ENCODE measurements at regions not wholly inside any gene's neighbourhood (a gene's known extent, or its start where the extent isn't known, plus 50 kb on each side); places are given as distances from the start of the nearest gene placed in this dataset.

- DNase-seq, result no peak
These were observed 299.7 kb upstream of the PRDM1 start for GRCh38 chr6:105786449-105786848.

GRCh38 chr6:105785066-105785811 is 300.9 kb upstream of the PRDM1 start:
- DNase-seq, result no peak

- DNase-seq, result no peak
These were observed 302.0 kb upstream of the PRDM1 start for GRCh38 chr6:105784179-105784578.

GRCh38 chr6:105783333-105783935 is 302.7 kb upstream of the PRDM1 start:
- no peak for DNase-seq

DNA sequence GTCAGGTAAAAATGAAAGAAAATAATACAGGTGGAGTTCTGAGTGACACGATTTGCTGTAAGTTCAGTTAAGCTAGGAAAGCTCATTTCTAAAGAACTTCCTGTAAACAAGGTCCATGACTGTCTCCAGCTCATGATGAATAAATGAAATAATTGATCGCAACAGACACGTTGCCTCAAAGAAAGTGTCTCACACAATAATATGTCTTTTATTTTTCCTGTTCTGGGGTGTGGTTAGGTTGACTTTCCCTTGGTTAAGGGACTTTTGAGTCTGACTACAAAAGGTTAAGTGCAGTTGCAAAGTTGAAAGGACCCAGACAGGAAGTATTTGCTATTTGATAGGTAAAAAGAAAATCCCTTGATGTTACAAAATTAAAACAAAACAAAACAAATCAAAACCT is 304.2 kb upstream of the PRDM1 start:
- DNase-seq, result no peak

DNA sequence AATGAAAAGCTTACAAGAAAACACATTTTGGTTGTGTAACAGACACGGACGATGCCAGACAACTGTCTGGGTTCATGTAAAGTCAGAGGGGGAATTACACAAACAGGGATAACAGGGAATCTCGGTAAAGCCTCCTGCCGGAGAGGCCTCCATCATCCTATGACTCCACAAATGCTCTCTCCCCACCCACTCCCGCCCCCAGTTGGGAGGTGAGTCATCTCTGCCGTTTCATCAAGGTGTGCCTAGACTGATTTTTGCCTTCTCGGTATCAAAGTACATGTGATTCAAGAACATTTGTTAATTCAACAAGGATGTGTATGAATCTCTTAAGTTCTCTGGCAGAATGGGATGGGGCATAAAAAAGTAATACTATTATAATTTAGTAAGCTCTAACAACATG is 304.9 kb upstream of the PRDM1 start:
- DNase-seq, result no peak

DNA sequence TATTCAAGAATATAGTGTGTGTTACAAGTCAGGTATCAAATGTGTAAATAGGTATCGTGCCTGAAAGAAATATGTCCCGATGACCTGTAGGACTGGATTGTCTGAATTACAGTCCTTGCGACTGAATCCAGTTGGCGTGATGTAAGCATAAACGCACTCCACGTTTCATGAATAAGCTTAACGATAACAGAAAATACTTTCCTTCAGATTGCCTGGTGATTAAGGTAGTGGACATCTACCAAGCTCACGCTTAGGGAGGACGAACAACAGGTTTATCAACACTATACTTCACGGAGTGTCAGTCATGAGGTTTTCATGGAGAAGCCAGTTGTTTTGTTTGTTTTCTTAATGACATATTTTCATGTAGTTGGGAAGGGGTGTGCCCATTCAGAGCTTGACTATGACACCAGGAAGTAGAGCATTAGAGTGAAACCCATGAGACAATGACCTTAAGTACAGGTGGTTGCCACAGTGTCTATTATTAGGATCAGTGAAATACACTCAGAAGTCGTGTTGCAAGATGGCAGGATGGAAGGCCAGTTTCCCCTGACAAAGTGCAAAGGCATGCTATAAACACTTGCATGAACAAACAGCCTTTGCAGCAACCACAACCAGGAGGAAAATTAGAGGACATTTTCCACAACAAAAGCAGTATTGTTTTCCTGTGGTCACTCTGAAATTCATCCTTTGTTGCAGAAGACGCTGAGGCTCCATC is 305.8 kb upstream of the PRDM1 start:
- DNase-seq, result no peak

DNA sequence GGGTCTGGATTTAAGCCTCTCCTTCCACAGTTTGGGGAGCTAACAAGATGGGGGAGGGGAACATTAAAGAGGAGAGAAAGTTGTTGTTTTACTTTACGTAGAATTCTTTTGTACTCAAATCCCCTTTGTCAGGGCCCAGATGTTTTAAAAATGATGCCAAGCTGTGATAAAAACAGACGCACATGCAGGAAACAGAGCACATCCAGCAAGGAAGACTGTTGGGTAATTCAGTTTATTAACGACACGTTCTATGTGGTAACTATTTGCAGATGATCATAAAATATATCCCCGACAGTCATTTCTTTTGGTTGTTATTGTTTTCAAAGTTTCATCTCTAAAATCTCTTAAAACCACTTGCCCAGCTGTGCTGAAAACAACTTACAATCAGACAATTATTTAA is 307.0 kb upstream of the PRDM1 start:
- DNase-seq, result no peak

- DNase-seq, result no peak
These were observed 311.0 kb upstream of the PRDM1 start for GRCh38 chr6:105775095-105775494.

DNA sequence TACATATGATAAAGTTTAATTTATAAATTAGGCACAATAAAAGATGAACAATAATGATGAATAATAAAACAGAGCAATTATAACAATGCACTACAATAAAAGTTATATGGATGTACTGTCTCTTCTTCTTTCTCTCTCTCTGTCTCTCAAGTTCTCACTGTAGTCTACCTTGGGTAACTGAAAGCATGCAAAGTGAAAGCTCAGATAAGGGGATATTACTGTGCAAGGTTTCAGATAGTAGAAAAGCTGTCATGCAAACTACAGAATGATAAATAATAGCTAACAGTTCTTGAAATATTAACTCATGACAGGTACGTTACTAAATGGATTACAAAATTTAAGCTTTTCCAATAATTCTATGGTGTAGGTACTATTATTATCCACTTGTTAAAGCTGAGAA is 311.9 kb upstream of the PRDM1 start:
- no peak for DNase-seq

DNA sequence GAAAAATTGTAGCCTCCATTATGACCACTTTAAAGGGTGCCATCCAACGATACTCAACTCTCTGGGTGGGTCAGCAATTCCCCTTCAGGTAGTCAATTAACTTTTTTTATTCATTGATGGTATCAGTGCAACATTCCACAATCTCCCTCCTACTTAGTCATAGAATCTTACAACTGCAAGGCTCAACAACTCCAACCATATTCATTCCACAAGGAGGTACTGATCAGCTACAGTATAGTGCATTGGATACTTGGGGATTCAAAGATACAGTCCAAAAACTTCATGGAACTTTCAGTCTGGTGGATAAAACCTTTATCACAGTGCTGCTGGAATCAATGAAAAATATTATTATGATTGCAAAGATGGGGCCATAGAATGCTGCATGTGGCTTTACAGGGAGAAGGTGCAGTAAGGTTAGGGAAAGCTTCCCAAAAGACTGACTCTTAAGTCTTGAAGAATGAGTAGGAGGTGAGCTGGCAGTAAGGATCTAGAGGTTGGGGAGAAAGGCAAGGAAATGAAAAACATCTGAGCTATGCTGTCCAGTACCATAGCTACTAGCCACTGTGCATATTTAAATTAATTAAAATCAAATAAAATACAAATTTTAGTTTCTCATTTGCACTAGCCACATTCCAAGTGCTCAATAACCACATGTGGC is 314.7 kb upstream of the PRDM1 start:
- no peak for DNase-seq

DNA sequence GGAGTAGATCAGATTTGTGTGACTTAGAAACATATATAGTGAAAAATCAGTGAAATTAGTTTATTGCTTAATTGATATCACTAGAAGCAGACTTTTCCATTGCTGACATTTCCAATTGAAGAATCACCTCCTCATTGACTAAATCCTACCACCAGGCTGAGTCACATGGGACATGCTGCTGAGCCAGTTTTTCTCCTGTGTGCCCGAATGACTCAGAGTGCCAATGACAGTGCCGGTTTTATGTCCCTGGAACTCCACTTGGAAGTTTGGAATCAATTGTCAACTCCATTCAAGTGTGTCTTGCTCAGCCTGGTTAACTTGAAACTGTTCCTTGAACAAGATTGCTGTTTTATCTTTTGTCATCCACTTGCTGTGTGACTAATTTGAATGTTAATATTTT is 316.1 kb upstream of the PRDM1 start:
- no peak for DNase-seq

GRCh38 chr6:105769197-105769596 is 316.9 kb upstream of the PRDM1 start:
- DNase-seq, result no peak

GRCh38 chr6:105767541-105767940 is 318.6 kb upstream of the PRDM1 start:
- no peak for DNase-seq

GRCh38 chr6:105765239-105765638 is 320.9 kb upstream of the PRDM1 start:
- DNase-seq, result no peak

- DNase-seq, result no peak
These were observed 321.8 kb upstream of the PRDM1 start for GRCh38 chr6:105764315-105764714.

GRCh38 chr6:105763866-105764265 is 322.3 kb upstream of the PRDM1 start:
- no peak for DNase-seq

DNA sequence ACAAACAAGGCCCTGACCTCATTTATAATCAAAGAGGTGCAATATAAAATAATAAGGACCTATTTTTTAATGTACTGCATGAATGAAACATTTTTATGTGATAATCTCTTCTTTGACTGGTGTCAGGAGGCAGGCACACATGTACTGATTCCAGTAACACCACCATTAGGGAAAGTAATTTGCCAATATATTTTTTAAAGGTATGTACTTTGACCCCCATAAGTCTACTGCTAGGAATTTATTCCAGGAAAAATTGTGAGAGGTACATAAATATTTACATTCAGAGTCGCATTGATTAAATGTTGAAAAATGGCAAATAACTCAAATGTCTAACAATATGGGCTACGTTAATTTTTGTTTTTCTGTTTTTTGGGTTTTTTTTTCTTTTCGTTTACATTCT is 325.4 kb upstream of the PRDM1 start:
- no peak for DNase-seq

- no peak for DNase-seq
These were observed 326.2 kb upstream of the PRDM1 start for GRCh38 chr6:105759946-105760345.

DNA sequence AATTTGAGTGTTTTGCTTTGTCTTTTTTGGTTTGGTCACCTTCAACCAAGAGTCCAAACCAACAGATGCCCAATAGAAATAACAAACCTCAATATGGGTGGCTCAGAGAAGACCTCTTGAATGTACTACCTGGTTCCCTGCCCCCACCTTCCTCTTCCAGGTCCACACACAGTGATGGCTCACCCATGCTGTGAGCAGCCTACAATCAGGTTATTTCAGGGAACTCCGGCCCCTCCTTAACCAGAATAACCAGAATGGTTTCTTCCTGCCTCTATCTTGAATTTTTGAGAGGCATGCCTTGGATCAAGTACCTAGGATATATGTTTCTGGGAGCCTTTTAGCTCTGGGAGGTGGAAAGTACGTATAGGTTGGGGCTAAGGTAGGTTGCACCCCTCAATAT is 327.1 kb upstream of the PRDM1 start:
- no peak for DNase-seq

DNA sequence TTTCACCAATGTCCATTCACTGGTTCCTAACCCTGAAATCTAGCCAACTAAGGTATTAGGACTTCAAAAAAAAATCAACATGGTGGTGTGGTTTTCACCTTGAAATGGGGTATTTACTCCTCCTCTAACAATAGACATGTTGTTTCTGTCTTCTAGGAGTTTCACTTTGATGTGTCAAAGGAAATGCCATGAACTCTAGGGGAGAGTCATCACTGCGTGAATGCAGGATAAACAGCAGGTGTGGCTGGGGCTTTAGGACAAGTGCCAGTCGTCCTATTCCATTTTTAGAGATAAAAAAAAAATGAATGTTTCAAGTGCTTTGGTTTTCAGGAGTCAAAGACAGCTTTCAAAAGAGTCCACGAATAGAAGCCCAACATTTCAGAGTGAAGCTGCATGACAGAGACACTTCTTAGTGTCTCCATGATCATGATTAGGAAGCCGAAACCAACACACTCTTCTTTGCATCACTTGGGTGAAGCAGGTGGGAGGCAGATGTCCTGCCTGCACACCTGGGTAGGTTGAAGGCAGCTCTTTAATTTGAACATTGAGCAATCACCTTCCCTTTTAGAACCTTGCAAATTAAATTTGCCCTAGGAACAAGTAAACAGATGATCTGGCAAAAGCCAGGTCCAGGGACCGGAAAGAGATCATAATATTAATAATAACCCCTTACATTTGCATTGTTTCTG is 328.5 kb upstream of the PRDM1 start:
- no peak for DNase-seq

DNA sequence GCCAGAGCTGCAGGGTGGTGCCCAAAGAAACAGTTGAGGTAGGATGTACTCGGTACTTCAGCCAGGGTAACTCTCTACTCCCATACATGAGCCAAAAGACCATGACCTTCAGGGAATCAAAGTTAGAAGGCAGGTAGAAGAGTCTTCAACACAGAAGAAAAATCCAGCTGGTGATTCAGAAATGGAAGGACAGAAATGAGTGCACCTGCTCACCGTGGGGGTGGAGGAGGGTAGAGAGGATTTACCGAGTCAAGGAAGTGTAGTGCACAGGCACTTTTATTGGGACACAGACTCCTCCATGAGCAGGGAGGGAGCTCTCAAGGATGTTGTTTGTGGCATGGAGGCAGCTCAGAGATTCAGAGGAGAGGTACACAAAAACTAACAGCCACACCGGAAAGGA is 330.3 kb upstream of the PRDM1 start:
- DNase-seq, result no peak

- DNase-seq, result no peak
These were observed 332.4 kb upstream of the PRDM1 start for GRCh38 chr6:105753620-105754211.

All from activated CD4-positive, CD25-positive, alpha-beta regulatory T cell treated with anti-CD3 and anti-CD28 coated beads, Interleukin-2, amount 50 U/mL, for 72 hours (primary cell).